Left ventricle myocardium inferior (tissue), 1 donor: ENCODE measurements at regions not wholly inside any gene's neighbourhood (a gene's known extent, or its start where the extent isn't known, plus 50 kb on each side); places are given as distances from the start of the nearest gene placed in this dataset.

ENCODE experiments used
- DNase-seq: peaks from one replicate; pipeline ENCODE4 v3.0.0-alpha.2; 2020
- H3K27ac ChIP-seq: fragments of 200-600 bp; replicated peaks from 2 replicates; pipeline ENCODE4 v1.8.0; 2021
- H3K27me3 ChIP-seq: fragments of 200-600 bp; 2 replicates; pipeline ENCODE4 v1.8.0; 2021; ENCODE audit warnings: low read depth
- H3K36me3 ChIP-seq: fragments of 200-600 bp; 2 replicates; pipeline ENCODE4 v1.8.0; 2021
- H3K4me1 ChIP-seq: fragments of 200-600 bp; 2 replicates; pipeline ENCODE4 v1.8.0; 2021
- H3K4me3 ChIP-seq: fragments of 200-600 bp; 2 replicates; pipeline ENCODE4 v1.8.0; 2021; ENCODE audit warnings: mild to moderate bottlenecking, moderate library complexity
- H3K9me3 ChIP-seq: fragments of 200-600 bp; replicated peaks from 2 replicates; pipeline ENCODE4 v1.8.0; 2021
- intact Hi-C: fragments of 100-400 bp; cut with micrococcal nuclease; formaldehyde crosslinking; loops from one replicate; pipeline ENCODE4 v1.11.0; 2022
- TF ChIP-seq, protein P1 (sequence below): fragments of 200-600 bp; IDR thresholded peaks from 2 replicates; pipeline ENCODE4 v1.8.0; 2021; ENCODE audit warnings: antibody characterized with exemption, mild to moderate bottlenecking, borderline replicate concordance
- donor health status: DM: no; HTN: yes; CAD: no; lungs with severe emphysema.

DNA sequence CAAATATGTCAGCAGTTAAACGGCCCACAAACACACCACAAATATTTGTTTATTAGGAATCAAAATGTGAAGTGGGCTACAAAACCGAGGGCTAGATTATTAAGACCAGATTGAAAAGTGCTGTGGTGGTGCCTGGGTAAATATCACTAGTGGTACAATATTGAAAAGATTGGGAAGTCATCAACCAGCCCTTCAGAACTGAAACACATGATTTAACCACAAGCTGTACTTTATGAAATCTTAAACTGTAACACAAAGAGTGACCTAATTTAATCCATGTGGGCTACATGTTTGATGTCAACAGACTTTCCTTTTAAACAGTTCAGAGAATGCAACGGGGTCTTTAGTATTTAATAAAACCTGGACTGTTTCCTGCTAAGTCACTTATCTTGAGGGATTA, 182.3 kb downstream of the SPATA31D1 start:
- Histone ChIP-seq H3K9me3 (peaks cover 3% of the 10 kb centered on the region), H3K36me3 (no peaks in the 10 kb centered on the region), H3K4me3 (no peak overlapping the region), H3K27me3 (no peaks in the 10 kb centered on the region), H3K4me1 (no peaks in the 10 kb centered on the region), H3K27ac (no peak overlapping the region)
- TF ChIP-seq, protein P1, sequence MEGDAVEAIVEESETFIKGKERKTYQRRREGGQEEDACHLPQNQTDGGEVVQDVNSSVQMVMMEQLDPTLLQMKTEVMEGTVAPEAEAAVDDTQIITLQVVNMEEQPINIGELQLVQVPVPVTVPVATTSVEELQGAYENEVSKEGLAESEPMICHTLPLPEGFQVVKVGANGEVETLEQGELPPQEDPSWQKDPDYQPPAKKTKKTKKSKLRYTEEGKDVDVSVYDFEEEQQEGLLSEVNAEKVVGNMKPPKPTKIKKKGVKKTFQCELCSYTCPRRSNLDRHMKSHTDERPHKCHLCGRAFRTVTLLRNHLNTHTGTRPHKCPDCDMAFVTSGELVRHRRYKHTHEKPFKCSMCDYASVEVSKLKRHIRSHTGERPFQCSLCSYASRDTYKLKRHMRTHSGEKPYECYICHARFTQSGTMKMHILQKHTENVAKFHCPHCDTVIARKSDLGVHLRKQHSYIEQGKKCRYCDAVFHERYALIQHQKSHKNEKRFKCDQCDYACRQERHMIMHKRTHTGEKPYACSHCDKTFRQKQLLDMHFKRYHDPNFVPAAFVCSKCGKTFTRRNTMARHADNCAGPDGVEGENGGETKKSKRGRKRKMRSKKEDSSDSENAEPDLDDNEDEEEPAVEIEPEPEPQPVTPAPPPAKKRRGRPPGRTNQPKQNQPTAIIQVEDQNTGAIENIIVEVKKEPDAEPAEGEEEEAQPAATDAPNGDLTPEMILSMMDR, result no peak
- no peak for DNase-seq
- intact Hi-C loops, result no loop called here

DNA sequence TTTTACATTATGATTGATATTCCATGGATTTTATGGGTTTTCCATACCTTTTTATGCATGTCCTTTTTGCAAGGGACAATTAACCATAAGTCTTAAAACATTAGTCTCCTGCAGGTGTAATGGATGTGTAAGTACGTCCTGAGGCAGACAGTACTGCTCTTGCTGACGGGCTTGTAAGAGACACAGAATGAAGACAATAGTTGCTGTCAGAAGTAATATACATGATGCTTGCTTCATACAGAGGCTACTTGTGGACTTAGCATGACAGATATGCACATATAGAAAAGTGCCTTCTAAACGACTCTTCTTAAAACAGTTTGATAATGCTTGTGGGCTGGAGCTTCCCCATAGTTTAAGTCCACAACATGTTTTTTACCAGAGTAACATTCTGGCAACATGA, 182.7 kb downstream of the SPATA31D1 start:
- intact Hi-C loops, result no loop called here
- H3K4me1 ChIP-seq, result no peaks in the 10 kb centered on the region
- H3K36me3 ChIP-seq, result no peaks in the 10 kb centered on the region
- no peaks in the 10 kb centered on the region for H3K27me3 ChIP-seq
- no peak overlapping the region for H3K4me3 ChIP-seq
- DNase-seq, result no peak
- H3K9me3 ChIP-seq, result peaks cover 7% of the 10 kb centered on the region
- TF ChIP-seq, protein P1, result no peak
- H3K27ac ChIP-seq, result no peak overlapping the region

DNA sequence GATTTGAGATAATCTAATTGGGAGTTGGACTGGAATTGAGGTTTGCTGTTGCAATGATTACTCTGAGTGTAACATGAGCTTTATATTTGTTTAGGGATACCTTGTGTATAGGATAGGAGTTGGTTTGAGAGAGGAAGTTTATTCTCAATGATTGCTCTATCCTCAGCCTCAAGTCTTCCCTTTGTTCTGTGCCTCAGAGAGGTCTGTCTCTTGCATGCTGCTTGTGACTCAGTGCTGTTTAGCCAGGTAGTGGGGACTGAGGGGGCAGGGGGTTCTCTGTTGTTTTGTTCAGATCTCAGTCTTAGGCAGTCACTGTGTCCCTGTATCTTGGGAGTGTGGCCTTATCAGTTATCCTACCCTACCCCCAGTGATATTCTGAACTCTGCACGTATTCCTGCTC, 192.1 kb downstream of the SPATA31D1 start:
- Histone ChIP-seq H3K36me3 (no peaks in the 10 kb centered on the region), H3K27ac (no peak overlapping the region), H3K27me3 (peaks cover 4% of the 10 kb centered on the region), H3K4me3 (no peak overlapping the region), H3K4me1 (no peaks in the 10 kb centered on the region), H3K9me3 (peaks cover 16% of the 10 kb centered on the region)
- no peak for DNase-seq
- intact Hi-C loops, result no loop called here
- TF ChIP-seq, protein P1, result no peak

DNA sequence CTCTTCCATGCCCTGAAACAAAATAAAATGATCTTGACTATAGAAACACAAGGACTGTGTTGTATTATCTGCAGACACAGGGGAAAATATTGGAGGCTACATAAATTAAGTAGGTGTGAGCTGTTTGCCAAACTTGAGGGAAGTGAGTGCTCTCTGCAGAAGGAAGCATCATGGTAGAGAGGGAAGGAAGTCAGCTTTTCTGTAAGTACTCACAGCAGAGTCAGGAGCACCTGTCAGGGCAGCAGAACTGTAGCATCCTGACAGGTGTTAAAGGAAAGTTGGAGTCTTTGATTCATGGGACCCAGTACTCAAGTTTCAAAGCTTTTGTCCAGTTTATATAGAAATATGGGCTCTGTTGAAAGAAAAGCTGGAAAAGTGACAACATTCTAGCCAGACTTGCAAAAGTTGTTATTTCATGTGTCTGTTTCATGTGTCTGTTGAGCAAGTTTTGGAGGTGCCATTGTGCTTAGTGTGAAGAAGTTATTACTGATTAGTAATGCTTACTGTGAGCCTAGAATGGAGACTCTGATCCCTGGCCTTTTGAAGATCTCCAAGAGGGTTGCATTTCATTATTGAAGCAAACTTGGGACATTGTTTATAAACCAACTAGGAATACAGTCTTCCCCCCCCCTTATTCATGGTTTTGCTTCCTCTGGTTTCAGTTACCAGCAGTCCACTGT, 194.7 kb downstream of the SPATA31D1 start:
- TF ChIP-seq, protein P1, result no peak
- no peaks in the 10 kb centered on the region for H3K4me1 ChIP-seq
- no peak for DNase-seq
- H3K27ac ChIP-seq, result no peak overlapping the region
- no peak overlapping the region for H3K4me3 ChIP-seq
- peaks cover 4% of the 10 kb centered on the region for H3K27me3 ChIP-seq
- no peaks in the 10 kb centered on the region for H3K36me3 ChIP-seq
- intact Hi-C loops, result no loop called here
- no peaks in the 10 kb centered on the region for H3K9me3 ChIP-seq

DNA sequence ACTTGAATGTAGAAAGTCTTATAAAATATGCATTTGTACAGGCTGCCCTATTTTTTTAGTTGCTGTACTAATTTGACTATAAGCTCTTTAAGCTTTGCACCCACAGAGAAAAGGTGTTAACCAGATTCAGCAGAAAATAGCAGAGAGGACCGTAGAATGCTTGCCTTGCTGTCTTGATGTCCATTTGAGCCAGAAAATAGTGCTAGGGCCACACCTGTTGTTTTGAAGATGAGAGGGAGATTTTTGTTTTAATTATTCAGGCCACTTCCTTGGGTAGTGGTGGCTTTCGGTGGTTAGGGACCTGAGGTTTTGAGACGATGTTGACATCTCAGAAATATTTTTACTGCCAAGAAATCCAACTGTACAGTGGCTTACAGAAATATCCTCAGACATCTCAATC, 196.0 kb downstream of the SPATA31D1 start:
- H3K36me3 ChIP-seq, result no peaks in the 10 kb centered on the region
- H3K27me3 ChIP-seq, result peaks cover 4% of the 10 kb centered on the region
- no peak for DNase-seq
- no peak overlapping the region for H3K4me3 ChIP-seq
- TF ChIP-seq, protein P1, result no peak
- no peak overlapping the region for H3K27ac ChIP-seq
- H3K4me1 ChIP-seq, result no peaks in the 10 kb centered on the region
- intact Hi-C loops, result no loop called here
- no peaks in the 10 kb centered on the region for H3K9me3 ChIP-seq

DNA sequence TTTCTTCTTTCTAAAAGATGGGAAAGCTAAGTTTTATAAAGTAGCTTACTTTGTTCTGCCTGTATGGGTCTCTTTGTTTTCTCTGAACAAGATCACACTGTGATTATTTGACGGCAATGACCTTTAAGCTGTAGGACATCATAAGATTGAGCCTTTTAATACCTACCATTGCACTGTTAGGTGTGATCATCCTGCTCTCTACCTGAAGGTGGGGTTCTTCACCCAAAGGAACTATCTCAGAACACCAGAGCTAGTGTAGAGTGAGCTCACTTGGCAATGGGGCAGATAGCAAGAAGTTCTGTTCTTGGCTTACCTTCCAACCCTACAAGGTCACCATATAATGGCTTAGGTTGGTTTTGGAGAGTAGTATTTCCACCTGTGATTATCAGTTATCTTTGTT, 200.2 kb downstream of the SPATA31D1 start:
- H3K36me3 ChIP-seq, result no peaks in the 10 kb centered on the region
- intact Hi-C loops, result no loop called here
- no peak for DNase-seq
- H3K4me3 ChIP-seq, result no peak overlapping the region
- no peaks in the 10 kb centered on the region for H3K27me3 ChIP-seq
- TF ChIP-seq, protein P1, result no peak
- H3K9me3 ChIP-seq, result no peaks in the 10 kb centered on the region
- no peak overlapping the region for H3K27ac ChIP-seq
- H3K4me1 ChIP-seq, result no peaks in the 10 kb centered on the region
